ENCODE measurements at regions not wholly inside any gene's neighbourhood (a gene's known extent, or its start where the extent isn't known, plus 50 kb on each side); places are given as distances from the start of the nearest gene placed in this dataset.

- no peak for TF ChIP-seq POLR2AphosphoS5 (IDR thresholded peaks at IDR 0.05; ENCODE audit: low read depth)
- TF ChIP-seq EZH2 (IDR thresholded peaks at IDR 0.05; ENCODE audit: low read depth, unreplicated experiment): no peak
- no peak for TF ChIP-seq CTCF (conservative IDR thresholded peaks at IDR 0.05; ENCODE audit: low read depth in 2 of 2)
Measured at GRCh38 chr14:53381895-53382294, 228.8 kb upstream of the DDHD1 start.

Measured in GM23338 (cell line).